Lung (tissue), 11 donors: ENCODE measurements at regions not wholly inside any gene's neighbourhood (a gene's known extent, or its start where the extent isn't known, plus 50 kb on each side); places are given as distances from the start of the nearest gene placed in this dataset.

Experiments used
- ATAC-seq: fragments of 200-7000 bp; cut with Tn5 transposase; one replicate; pipeline ENCODE4 v1.9.1; 2020; ENCODE audit warnings: moderate number of reproducible peaks; ENCODE audit not compliant: insufficient read depth, low FRiP score
- DNase-seq, 3 donors: peaks; one replicate each; pipeline ENCODE4 v3.0.0-alpha.2; 2013 to 2017
- H3K27ac ChIP-seq, 2 donors: one replicate each; pipeline ENCODE4 v1.5.1; 2013; ENCODE audit warnings: mild to moderate bottlenecking in 2 of 2, moderate library complexity in 2 of 2, control low read depth in 1 of 2, inconsistent platforms in 1 of 2, low read depth in 1 of 2, low read length in 1 of 2
- H3K27me3 ChIP-seq, 3 donors: one replicate each; pipeline ENCODE4 v1.5.1; 2013; ENCODE audit warnings: low read length in 2 of 3; ENCODE audit not compliant: control insufficient read depth in 3 of 3, insufficient read depth in 3 of 3
- H3K36me3 ChIP-seq, 4 donors: one replicate each; pipeline ENCODE4 v1.5.1; 2013; ENCODE audit warnings: low read length in 4 of 4, mild to moderate bottlenecking in 1 of 4, moderate library complexity in 1 of 4; ENCODE audit not compliant: control insufficient read depth in 4 of 4, insufficient read depth in 4 of 4
- H3K4me1 ChIP-seq, 5 donors: one replicate each; pipeline ENCODE4 v1.5.1; 2013; ENCODE audit warnings: low read length in 5 of 5, mild to moderate bottlenecking in 2 of 5, moderate library complexity in 1 of 5; ENCODE audit not compliant: control insufficient read depth in 5 of 5, insufficient read depth in 5 of 5
- H3K4me3 ChIP-seq: one replicate; pipeline ENCODE4 v1.5.1; 2013; ENCODE audit warnings: mild to moderate bottlenecking, control low read depth, moderate library complexity
- H3K9ac ChIP-seq, 2 donors: one replicate each; pipeline ENCODE4 v1.5.1; 2013; ENCODE audit warnings: low read length in 2 of 2, control low read depth in 1 of 2; ENCODE audit not compliant: insufficient read depth in 1 of 2
- H3K9me3 ChIP-seq, 4 donors: one replicate each; pipeline ENCODE4 v1.5.1; 2013; ENCODE audit warnings: low read length in 3 of 4, mild to moderate bottlenecking in 1 of 4, moderate library complexity in 1 of 4; ENCODE audit not compliant: control insufficient read depth in 4 of 4, insufficient read depth in 3 of 4
- WGBS, 2 donors: extraction: QIAGEN DNeasy Blood & Tissue Kit; methylation state at CpG; one replicate each; pipeline ENCODE4 v1.1.7; 2013; 5-methylcytosine and 5-hydroxymethylcytosine counted together
- TF ChIP-seq, protein P1 (sequence below): IDR thresholded peaks from 2 replicates; pipeline ENCODE4 v1.5.1; 2012; ENCODE audit warnings: mild to moderate bottlenecking; ENCODE audit errors: control extremely low read depth, extremely low read depth
- donor health status: control.
- donor health status: control.
- donor health status: Bipolar disorder and iron deficiency.
- donor health status: healthy.
- donor health status: DM: yes; HTN: yes; CAD: no.

DNA sequence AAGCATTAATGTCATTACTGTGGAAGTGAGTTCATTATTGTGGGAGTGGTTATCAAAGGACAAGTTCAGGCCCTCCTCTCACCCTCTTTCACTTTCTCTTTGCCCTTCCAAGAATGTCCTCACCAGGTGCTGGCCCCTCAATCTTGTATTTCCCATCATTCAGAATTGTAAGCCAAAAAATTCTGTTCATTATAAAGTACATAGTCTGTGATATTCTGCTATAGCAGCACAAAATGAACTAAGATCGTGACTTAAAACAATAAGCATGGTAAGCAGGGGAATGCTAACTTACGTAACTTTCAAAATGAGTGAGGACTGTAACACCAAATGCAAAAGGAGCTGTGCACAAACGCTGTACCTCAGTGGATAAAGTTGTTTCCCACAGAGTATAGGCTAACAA lies 515.7 kb upstream of the BTBD3 start:
- H3K4me1 ChIP-seq = no peaks in the 10 kb centered on the region
- H3K36me3 ChIP-seq = no peaks in the 10 kb centered on the region
- H3K9me3 ChIP-seq = no peaks in the 10 kb centered on the region
- 87 to 94% methylated on average over 3 of the region's 3 CpGs for WGBS, 2 donors
- H3K27ac ChIP-seq = no peak overlapping the region
- H3K9ac ChIP-seq = no peak overlapping the region
- H3K27me3 ChIP-seq = no peaks in the 10 kb centered on the region
- DNase-seq = no peak
- no peak overlapping the region for H3K4me3 ChIP-seq
- TF ChIP-seq, protein P1, sequence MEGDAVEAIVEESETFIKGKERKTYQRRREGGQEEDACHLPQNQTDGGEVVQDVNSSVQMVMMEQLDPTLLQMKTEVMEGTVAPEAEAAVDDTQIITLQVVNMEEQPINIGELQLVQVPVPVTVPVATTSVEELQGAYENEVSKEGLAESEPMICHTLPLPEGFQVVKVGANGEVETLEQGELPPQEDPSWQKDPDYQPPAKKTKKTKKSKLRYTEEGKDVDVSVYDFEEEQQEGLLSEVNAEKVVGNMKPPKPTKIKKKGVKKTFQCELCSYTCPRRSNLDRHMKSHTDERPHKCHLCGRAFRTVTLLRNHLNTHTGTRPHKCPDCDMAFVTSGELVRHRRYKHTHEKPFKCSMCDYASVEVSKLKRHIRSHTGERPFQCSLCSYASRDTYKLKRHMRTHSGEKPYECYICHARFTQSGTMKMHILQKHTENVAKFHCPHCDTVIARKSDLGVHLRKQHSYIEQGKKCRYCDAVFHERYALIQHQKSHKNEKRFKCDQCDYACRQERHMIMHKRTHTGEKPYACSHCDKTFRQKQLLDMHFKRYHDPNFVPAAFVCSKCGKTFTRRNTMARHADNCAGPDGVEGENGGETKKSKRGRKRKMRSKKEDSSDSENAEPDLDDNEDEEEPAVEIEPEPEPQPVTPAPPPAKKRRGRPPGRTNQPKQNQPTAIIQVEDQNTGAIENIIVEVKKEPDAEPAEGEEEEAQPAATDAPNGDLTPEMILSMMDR = no peak
- ATAC-seq = no peak

DNA sequence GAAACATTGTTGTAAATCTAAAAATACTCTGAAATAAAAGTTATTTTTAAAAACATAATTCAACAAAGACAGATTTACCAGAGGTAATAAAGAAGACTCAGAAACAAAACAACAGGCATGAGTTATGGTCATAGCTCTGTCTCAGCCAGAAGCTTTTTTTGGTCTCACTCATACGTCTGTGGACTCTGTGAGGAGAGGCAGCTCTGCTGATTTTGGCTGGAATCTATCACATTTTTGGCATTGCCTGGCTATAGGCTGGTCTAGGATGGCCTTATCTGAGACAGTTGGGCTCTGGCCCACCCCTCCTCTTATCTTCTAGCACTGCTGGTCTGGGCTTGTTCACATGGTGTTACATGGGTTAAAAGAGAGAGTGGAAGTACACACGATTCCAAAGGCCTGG lies 514.0 kb upstream of the BTBD3 start:
- DNase-seq (no peak), ATAC-seq (no peak)
- Histone ChIP-seq H3K4me3 (no peak overlapping the region), H3K27me3 (no peaks in the 10 kb centered on the region), H3K9me3 (no peaks in the 10 kb centered on the region), H3K9ac (no peak overlapping the region), H3K27ac (no peak overlapping the region), H3K36me3 (no peaks in the 10 kb centered on the region), H3K4me1 (no peaks in the 10 kb centered on the region)
- 53 to 73% methylated on average over 2 of the region's 2 CpGs for WGBS, 2 donors
- TF ChIP-seq, protein P1 = no peak

DNA sequence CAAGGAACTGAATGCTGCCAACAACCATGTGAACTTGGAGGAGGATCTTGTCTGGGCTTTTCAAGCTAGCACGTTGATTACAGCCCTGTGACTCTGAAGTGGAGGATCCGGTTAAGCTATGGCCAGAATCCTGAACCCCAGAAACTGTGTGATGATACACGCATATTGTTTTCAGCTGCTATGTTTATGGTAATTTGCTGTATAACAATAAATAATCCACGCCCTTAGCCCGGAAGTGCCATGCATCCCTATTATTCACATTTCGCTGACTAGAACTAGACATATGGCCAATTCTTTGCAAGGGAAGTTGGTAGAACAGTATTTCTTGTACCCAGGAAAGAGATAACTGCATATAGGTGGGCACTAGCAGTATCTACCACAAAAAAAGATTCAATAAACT lies 510.8 kb upstream of the BTBD3 start:
- H3K9ac ChIP-seq = no peak overlapping the region
- H3K36me3 ChIP-seq = no peaks in the 10 kb centered on the region
- H3K9me3 ChIP-seq = no peaks in the 10 kb centered on the region
- H3K4me3 ChIP-seq = no peak overlapping the region
- no peak overlapping the region for H3K27ac ChIP-seq
- H3K27me3 ChIP-seq = no peaks in the 10 kb centered on the region
- DNase-seq = peak in 1 of 3 donors; percentile 13
- H3K4me1 ChIP-seq = no peaks in the 10 kb centered on the region
- no peak for ATAC-seq
- WGBS, 2 donors = 73 to 83% methylated on average over 6 of the region's 6 CpGs
- TF ChIP-seq, protein P1 = no peak

DNA sequence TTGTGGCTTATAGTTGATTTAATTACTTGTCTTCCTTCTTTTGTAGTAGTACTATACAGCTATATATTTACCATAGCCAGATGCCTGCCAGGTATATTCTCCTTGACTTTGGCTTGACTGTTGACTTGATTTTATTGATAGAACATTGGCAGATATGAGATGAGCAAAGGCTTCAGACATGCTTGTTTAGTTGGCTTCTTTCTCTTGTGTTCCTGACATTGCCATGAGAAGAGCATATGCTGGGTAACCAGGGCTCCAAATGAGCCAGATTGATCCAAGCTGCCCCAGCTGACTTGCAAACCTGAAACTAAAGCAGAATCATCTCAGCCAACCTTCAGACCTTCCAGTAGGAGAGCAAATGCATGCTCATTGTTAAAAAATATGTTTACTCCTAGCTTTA lies 508.1 kb upstream of the BTBD3 start:
- Histone ChIP-seq H3K27ac (no peak overlapping the region), H3K4me1 (no peaks in the 10 kb centered on the region), H3K27me3 (no peaks in the 10 kb centered on the region), H3K9ac (no peak overlapping the region), H3K36me3 (no peaks in the 10 kb centered on the region), H3K4me3 (no peak overlapping the region), H3K9me3 (no peaks in the 10 kb centered on the region)
- DNase-seq (no peak), ATAC-seq (no peak)
- TF ChIP-seq, protein P1 = no peak
